KMS-11 (cell line): ENCODE measurements at regions not wholly inside any gene's neighbourhood (a gene's known extent, or its start where the extent isn't known, plus 50 kb on each side); places are given as distances from the start of the nearest gene placed in this dataset.

Experiments
- H2AFZ ChIP-seq: fragments of 200-600 bp; sonication (generic); 2 replicates; pipeline ENCODE4 v1.6.1; 2016; ENCODE audit warnings: antibody characterized with exemption, mixed run types, low read depth
- H3K27ac ChIP-seq: fragments of 200-600 bp; sonication (generic); 2 replicates; pipeline ENCODE4 v1.6.1; 2016; ENCODE audit warnings: mild to moderate bottlenecking, mixed run types
- H3K27me3 ChIP-seq: fragments of 200-600 bp; sonication (generic); 2 replicates; pipeline ENCODE4 v1.6.1; 2017; ENCODE audit warnings: mild to moderate bottlenecking, low read depth, mixed run types, moderate library complexity; ENCODE audit not compliant: insufficient read depth
- H3K36me3 ChIP-seq: fragments of 200-600 bp; sonication (generic); 2 replicates; pipeline ENCODE4 v1.6.1; 2017; ENCODE audit warnings: mild to moderate bottlenecking, mixed run types; ENCODE audit not compliant: insufficient read depth
- H3K4me1 ChIP-seq: fragments of 200-600 bp; sonication (generic); 2 replicates; pipeline ENCODE4 v1.6.1; 2016; ENCODE audit warnings: mild to moderate bottlenecking, low read depth, mixed run types; ENCODE audit not compliant: poor library complexity, severe bottlenecking
- H3K4me2 ChIP-seq: fragments of 200-600 bp; sonication (generic); 2 replicates; pipeline ENCODE4 v1.7.0; 2016; ENCODE audit warnings: mild to moderate bottlenecking, mixed run types
- H3K4me3 ChIP-seq: fragments of 200-600 bp; sonication (generic); IDR thresholded peaks from 2 replicates; pipeline ENCODE4 v1.6.1; 2017; ENCODE audit warnings: low read depth, low read length, mixed read lengths; ENCODE audit not compliant: insufficient read depth
- H3K79me2 ChIP-seq: fragments of 200-600 bp; sonication (generic); 2 replicates; pipeline ENCODE4 v1.6.1; 2016; ENCODE audit warnings: low read depth, mixed run types; ENCODE audit not compliant: insufficient read depth
- H3K9ac ChIP-seq: fragments of 200-600 bp; sonication (generic); 2 replicates; pipeline ENCODE4 v1.6.1; 2016; ENCODE audit warnings: mild to moderate bottlenecking, mixed run types
- H4K20me1 ChIP-seq: fragments of 200-600 bp; sonication (generic); 2 replicates; pipeline ENCODE4 v1.6.1; 2016; ENCODE audit warnings: mild to moderate bottlenecking, mixed run types; ENCODE audit not compliant: insufficient read depth
- TF ChIP-seq, protein P1 (sequence below): fragments of 200-600 bp; sonication (generic); conservative IDR thresholded peaks from 2 replicates; pipeline ENCODE4 v1.6.1; 2017; ENCODE audit warnings: low read depth, mild to moderate bottlenecking, antibody characterized with exemption, low read length, moderate library complexity, mixed read lengths

DNA sequence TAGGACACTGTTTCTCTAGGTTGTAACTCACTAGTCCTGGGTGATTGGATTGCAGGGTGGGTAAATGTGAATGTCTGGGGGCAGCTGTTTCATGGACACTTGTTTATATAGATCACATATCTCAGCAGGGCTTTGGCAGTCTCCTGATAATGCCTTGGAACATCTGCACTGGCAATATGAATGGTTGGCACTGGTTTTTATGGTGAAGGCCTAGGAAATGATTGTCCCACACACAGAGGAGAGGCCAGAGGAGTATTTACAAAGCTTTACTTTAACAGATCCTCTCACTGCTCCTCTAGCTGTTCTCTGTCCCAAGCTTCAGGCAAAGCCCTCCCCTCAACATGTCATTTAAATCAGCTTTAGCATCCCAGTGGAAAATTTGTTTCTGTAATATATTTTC lies 171.3 kb upstream of the STEAP4 start:
- Histone ChIP-seq H3K79me2 (no peaks in the 10 kb centered on the region), H3K9ac (no peak overlapping the region), H3K27ac (no peak overlapping the region), H3K4me3 (no peak overlapping the region), H2AFZ (no peak overlapping the region), H3K4me2 (no peak overlapping the region), H3K27me3 (no peaks in the 10 kb centered on the region), H4K20me1 (no peaks in the 10 kb centered on the region), H3K36me3 (no peaks in the 10 kb centered on the region), H3K4me1 (no peaks in the 10 kb centered on the region)
- TF ChIP-seq, protein P1, sequence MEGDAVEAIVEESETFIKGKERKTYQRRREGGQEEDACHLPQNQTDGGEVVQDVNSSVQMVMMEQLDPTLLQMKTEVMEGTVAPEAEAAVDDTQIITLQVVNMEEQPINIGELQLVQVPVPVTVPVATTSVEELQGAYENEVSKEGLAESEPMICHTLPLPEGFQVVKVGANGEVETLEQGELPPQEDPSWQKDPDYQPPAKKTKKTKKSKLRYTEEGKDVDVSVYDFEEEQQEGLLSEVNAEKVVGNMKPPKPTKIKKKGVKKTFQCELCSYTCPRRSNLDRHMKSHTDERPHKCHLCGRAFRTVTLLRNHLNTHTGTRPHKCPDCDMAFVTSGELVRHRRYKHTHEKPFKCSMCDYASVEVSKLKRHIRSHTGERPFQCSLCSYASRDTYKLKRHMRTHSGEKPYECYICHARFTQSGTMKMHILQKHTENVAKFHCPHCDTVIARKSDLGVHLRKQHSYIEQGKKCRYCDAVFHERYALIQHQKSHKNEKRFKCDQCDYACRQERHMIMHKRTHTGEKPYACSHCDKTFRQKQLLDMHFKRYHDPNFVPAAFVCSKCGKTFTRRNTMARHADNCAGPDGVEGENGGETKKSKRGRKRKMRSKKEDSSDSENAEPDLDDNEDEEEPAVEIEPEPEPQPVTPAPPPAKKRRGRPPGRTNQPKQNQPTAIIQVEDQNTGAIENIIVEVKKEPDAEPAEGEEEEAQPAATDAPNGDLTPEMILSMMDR: no peak

DNA sequence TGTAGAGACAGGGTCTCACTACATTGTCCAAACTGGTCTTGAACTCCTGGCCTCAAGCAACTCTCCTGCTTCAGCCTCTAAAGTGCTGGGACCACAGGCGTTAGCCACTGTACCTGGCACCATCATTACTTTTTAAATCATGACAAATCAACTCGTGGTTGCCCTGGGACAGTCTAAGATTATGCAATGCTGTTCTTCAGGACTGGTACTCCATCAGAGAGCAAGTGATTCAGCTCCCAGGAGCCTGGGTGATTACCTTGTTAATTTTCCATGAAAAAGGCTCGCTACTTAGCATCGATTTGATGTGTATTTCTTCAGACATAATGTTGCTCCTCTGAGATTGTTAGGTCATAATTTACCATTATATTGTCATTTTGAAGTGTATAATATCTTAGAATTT lies 158.9 kb upstream of the STEAP4 start:
- H3K27ac ChIP-seq: no peak overlapping the region
- TF ChIP-seq, protein P1: no peak

DNA sequence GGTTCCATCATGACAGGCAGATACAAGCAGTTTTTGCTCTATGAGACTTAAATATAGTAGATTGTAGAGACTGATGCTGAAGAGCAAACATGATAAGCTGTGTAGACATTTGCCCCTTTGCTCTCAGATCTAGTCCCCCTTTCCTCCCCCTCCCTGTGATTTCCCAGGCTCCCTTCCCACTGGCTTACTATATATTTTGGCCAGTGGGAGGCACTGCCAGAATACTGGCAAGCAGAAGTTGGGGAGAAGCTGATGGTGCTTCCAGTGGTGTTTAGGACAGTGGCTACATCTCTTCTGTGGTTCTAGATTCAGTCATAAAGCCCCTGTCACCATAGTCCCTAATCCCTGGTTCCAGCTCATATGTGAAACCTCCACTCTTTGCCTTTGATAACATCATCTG lies 156.1 kb upstream of the STEAP4 start:
- Histone ChIP-seq H3K79me2 (no peaks in the 10 kb centered on the region), H3K27ac (no peak overlapping the region), H3K27me3 (no peaks in the 10 kb centered on the region), H3K9ac (no peak overlapping the region), H3K4me2 (no peak overlapping the region), H4K20me1 (no peaks in the 10 kb centered on the region), H2AFZ (no peak overlapping the region), H3K36me3 (no peaks in the 10 kb centered on the region), H3K4me3 (no peak overlapping the region), H3K4me1 (no peaks in the 10 kb centered on the region)
- TF ChIP-seq, protein P1: no peak

More for the DNA sequence above, 158.9 kb upstream of the STEAP4 start:
- H3K27me3 ChIP-seq: no peaks in the 10 kb centered on the region
- H3K79me2 ChIP-seq: no peaks in the 10 kb centered on the region
- H3K9ac ChIP-seq: no peak overlapping the region
- H3K4me2 ChIP-seq: no peak overlapping the region
- H4K20me1 ChIP-seq: no peaks in the 10 kb centered on the region
- H2AFZ ChIP-seq: no peak overlapping the region
- no peaks in the 10 kb centered on the region for H3K36me3 ChIP-seq
- H3K4me1 ChIP-seq: no peaks in the 10 kb centered on the region
- H3K4me3 ChIP-seq: no peak overlapping the region

DNA sequence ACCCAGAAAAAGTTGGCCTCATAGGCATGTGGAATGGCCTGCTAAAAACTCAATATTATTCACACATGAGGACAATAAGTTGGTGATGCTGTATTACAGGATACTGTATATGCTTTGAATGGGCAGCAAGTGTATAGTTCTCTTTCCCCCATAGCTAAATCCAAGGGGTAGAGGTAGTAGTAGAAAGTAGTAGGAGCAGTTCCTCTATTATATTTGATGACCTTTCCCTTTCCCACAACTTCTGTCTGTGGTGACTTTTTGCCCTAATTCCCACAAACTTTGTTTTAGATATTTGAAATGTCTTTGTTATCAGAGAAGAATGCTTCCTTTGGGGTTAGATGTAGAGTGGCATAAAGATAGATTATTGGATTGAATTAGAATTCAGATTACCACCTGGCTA lies 154.0 kb upstream of the STEAP4 start:
- Histone ChIP-seq H2AFZ (no peak overlapping the region), H4K20me1 (no peaks in the 10 kb centered on the region; the same call in 1 of the 2 replicates), H3K79me2 (no peaks in the 10 kb centered on the region), H3K27ac (no peak overlapping the region), H3K4me2 (no peak overlapping the region), H3K4me3 (no peak overlapping the region), H3K27me3 (no peaks in the 10 kb centered on the region), H3K36me3 (no peaks in the 10 kb centered on the region), H3K4me1 (no peaks in the 10 kb centered on the region), H3K9ac (no peak overlapping the region)
- TF ChIP-seq, protein P1: no peak
